Stomach (tissue), 4 donors: ENCODE measurements at regions not wholly inside any gene's neighbourhood (a gene's known extent, or its start where the extent isn't known, plus 50 kb on each side); places are given as distances from the start of the nearest gene placed in this dataset.

Experiments
- CTCF ChIP-seq, 7 experiments: fragments of 450-650 bp in 4 of 7; fragments of 200-600 bp in 3 of 7; sonication (generic) in 3 of 7; IDR thresholded peaks; one replicate each; pipeline ENCODE4 v1.5.1; 2016 to 2019; ENCODE audit warnings: antibody characterized with exemption in 7 of 7, control low read depth in 2 of 7, mild to moderate bottlenecking in 1 of 7
- EP300 ChIP-seq: sonication (generic); formaldehyde crosslinking; IDR thresholded peaks from one replicate; pipeline ENCODE4 v1.6.1; 2017; ENCODE audit warnings: antibody characterized with exemption
- POLR2A ChIP-seq, 4 donors: fragments of 450-650 bp; IDR thresholded peaks; one replicate each; pipeline ENCODE4 v1.6.1; 2016; ENCODE audit warnings: antibody characterized with exemption in 4 of 4, control low read depth in 2 of 4, mild to moderate bottlenecking in 1 of 4, moderate library complexity in 1 of 4
- POLR2AphosphoS5 ChIP-seq, 3 donors: sonication (generic); formaldehyde crosslinking; IDR thresholded peaks; one replicate each; pipeline ENCODE4 v1.6.1; 2016; ENCODE audit warnings: antibody characterized with exemption in 3 of 3

- TF ChIP-seq CTCF (IDR thresholded peaks at IDR 0.05) = no peak
- TF ChIP-seq EP300 = no peak
- TF ChIP-seq POLR2AphosphoS5 (IDR thresholded peaks at IDR 0.05) = no peak
- TF ChIP-seq POLR2A (IDR thresholded peaks at IDR 0.05) = no peak
These were observed 79.2 kb upstream of the ARHGEF7 start for GRCh38 chr13:111035861-111036260.
